ENCODE measurements at regions not wholly inside any gene's neighbourhood (a gene's known extent, or its start where the extent isn't known, plus 50 kb on each side); places are given as distances from the start of the nearest gene placed in this dataset.

GRCh38 chr9:107972346-107972745 lies 482.8 kb upstream of the KLF4 start:
- Histone ChIP-seq H3K4me3 (ENCODE audit: low read depth, low read length) (no peak overlapping the region), H3K14ac (ENCODE audit: low read length) (no peak overlapping the region), H4K91ac (ENCODE audit: low read depth, low read length) (no peak overlapping the region), H2BK120ac (ENCODE audit: insufficient read depth, low read length, poor library complexity) (no peak overlapping the region), H2AK5ac (ENCODE audit: low read length) (no peak overlapping the region), H2BK5ac (ENCODE audit: low read depth, low read length, poor library complexity) (no peak overlapping the region), H3K18ac (ENCODE audit: low read length) (no peak overlapping the region), H3K9me3 (ENCODE audit: insufficient read depth, low read depth, low read length) (no peaks in the 10 kb centered on the region), H4K8ac (ENCODE audit: low read depth, low read length) (no peak overlapping the region), H3K4ac (ENCODE audit: low read depth, low read length) (no peak overlapping the region), H3K27ac (ENCODE audit: low read depth, low read length) (no peak overlapping the region), H3K27me3 (ENCODE audit: insufficient read depth, low read length) (no peaks in the 10 kb centered on the region), H4K12ac (ENCODE audit: low read depth, low read length) (no peak overlapping the region), H3K36me3 (ENCODE audit: control insufficient read depth in 1 of 2, insufficient read depth in 2 of 2, low read length in 2 of 2) (no peaks in the 10 kb centered on the region), H3K23ac (ENCODE audit: low read length) (no peak overlapping the region), H2AFZ (ENCODE audit: insufficient read depth, low read length, poor library complexity) (no peak overlapping the region), H2BK12ac (ENCODE audit: low read length) (no peak overlapping the region), H3K4me2 (ENCODE audit: low read length) (no peak overlapping the region), H3K9ac (ENCODE audit: low read length) (no peak overlapping the region), H3K4me1 (ENCODE audit: control insufficient read depth in 1 of 2, insufficient read depth in 2 of 2, low read length in 2 of 2) (no peaks in the 10 kb centered on the region), H3K79me2 (ENCODE audit: control insufficient read depth, insufficient read depth, low read length, poor library complexity) (no peaks in the 10 kb centered on the region), H3K79me1 (ENCODE audit: low read length) (no peaks in the 10 kb centered on the region)
- DNase-seq: no peak
- no CpG with 5 or more reads among the region's 7 CpGs for WGBS (ENCODE audit: extremely low coverage, insufficient coverage, insufficient read length)

GRCh38 chr9:107971241-107971640 lies 481.7 kb upstream of the KLF4 start:
- Histone ChIP-seq H3K18ac (ENCODE audit: low read length) (no peak overlapping the region), H2BK5ac (ENCODE audit: low read depth, low read length, poor library complexity) (no peak overlapping the region), H3K9me3 (ENCODE audit: insufficient read depth, low read depth, low read length) (no peaks in the 10 kb centered on the region), H3K9ac (ENCODE audit: low read length) (no peak overlapping the region), H2BK12ac (ENCODE audit: low read length) (no peak overlapping the region), H3K4me2 (ENCODE audit: low read length) (no peak overlapping the region), H3K4me1 (ENCODE audit: control insufficient read depth in 1 of 2, insufficient read depth in 2 of 2, low read length in 2 of 2) (no peaks in the 10 kb centered on the region), H3K4ac (ENCODE audit: low read depth, low read length) (no peak overlapping the region), H4K8ac (ENCODE audit: low read depth, low read length) (no peak overlapping the region), H2AFZ (ENCODE audit: insufficient read depth, low read length, poor library complexity) (no peak overlapping the region), H2AK5ac (ENCODE audit: low read length) (no peak overlapping the region), H3K79me1 (ENCODE audit: low read length) (no peaks in the 10 kb centered on the region), H2BK120ac (ENCODE audit: insufficient read depth, low read length, poor library complexity) (no peak overlapping the region), H3K14ac (ENCODE audit: low read length) (no peak overlapping the region), H3K36me3 (ENCODE audit: control insufficient read depth in 1 of 2, insufficient read depth in 2 of 2, low read length in 2 of 2) (no peaks in the 10 kb centered on the region), H4K12ac (ENCODE audit: low read depth, low read length) (no peak overlapping the region), H3K4me3 (ENCODE audit: low read depth, low read length) (no peak overlapping the region), H3K27me3 (ENCODE audit: insufficient read depth, low read length) (no peaks in the 10 kb centered on the region), H3K23ac (ENCODE audit: low read length) (no peak overlapping the region), H3K27ac (ENCODE audit: low read depth, low read length) (no peak overlapping the region), H3K79me2 (ENCODE audit: control insufficient read depth, insufficient read depth, low read length, poor library complexity) (no peaks in the 10 kb centered on the region), H4K91ac (ENCODE audit: low read depth, low read length) (no peak overlapping the region)
- no peak for DNase-seq

GRCh38 chr9:107970726-107971125 lies 481.2 kb upstream of the KLF4 start:
- Histone ChIP-seq H2BK120ac (ENCODE audit: insufficient read depth, low read length, poor library complexity) (no peak overlapping the region), H3K14ac (ENCODE audit: low read length) (no peak overlapping the region), H2AFZ (ENCODE audit: insufficient read depth, low read length, poor library complexity) (no peak overlapping the region), H3K18ac (ENCODE audit: low read length) (no peak overlapping the region), H3K79me2 (ENCODE audit: control insufficient read depth, insufficient read depth, low read length, poor library complexity) (no peaks in the 10 kb centered on the region), H4K91ac (ENCODE audit: low read depth, low read length) (no peak overlapping the region), H4K12ac (ENCODE audit: low read depth, low read length) (no peak overlapping the region), H3K36me3 (ENCODE audit: control insufficient read depth in 1 of 2, insufficient read depth in 2 of 2, low read length in 2 of 2) (no peaks in the 10 kb centered on the region), H3K9me3 (ENCODE audit: insufficient read depth, low read depth, low read length) (no peaks in the 10 kb centered on the region), H3K27me3 (ENCODE audit: insufficient read depth, low read length) (no peaks in the 10 kb centered on the region), H2BK12ac (ENCODE audit: low read length) (no peak overlapping the region), H3K4ac (ENCODE audit: low read depth, low read length) (no peak overlapping the region), H3K4me3 (ENCODE audit: low read depth, low read length) (no peak overlapping the region), H3K4me2 (ENCODE audit: low read length) (no peak overlapping the region), H3K4me1 (ENCODE audit: control insufficient read depth in 1 of 2, insufficient read depth in 2 of 2, low read length in 2 of 2) (no peaks in the 10 kb centered on the region), H4K8ac (ENCODE audit: low read depth, low read length) (no peak overlapping the region), H2AK5ac (ENCODE audit: low read length) (no peak overlapping the region), H3K27ac (ENCODE audit: low read depth, low read length) (no peak overlapping the region), H2BK5ac (ENCODE audit: low read depth, low read length, poor library complexity) (no peak overlapping the region), H3K23ac (ENCODE audit: low read length) (no peak overlapping the region), H3K79me1 (ENCODE audit: low read length) (no peaks in the 10 kb centered on the region), H3K9ac (ENCODE audit: low read length) (no peak overlapping the region)
- no CpG with 5 or more reads among the region's 5 CpGs for WGBS (ENCODE audit: extremely low coverage, insufficient coverage, insufficient read length)
- no peak for DNase-seq

- Histone ChIP-seq H3K23ac (ENCODE audit: low read length) (no peak overlapping the region), H3K9ac (ENCODE audit: low read length) (no peak overlapping the region), H3K4me2 (ENCODE audit: low read length) (no peak overlapping the region), H3K4me1 (ENCODE audit: control insufficient read depth in 1 of 2, insufficient read depth in 2 of 2, low read length in 2 of 2) (no peaks in the 10 kb centered on the region), H3K27me3 (ENCODE audit: insufficient read depth, low read length) (no peaks in the 10 kb centered on the region), H4K12ac (ENCODE audit: low read depth, low read length) (no peak overlapping the region), H2AK5ac (ENCODE audit: low read length) (no peak overlapping the region), H2AFZ (ENCODE audit: insufficient read depth, low read length, poor library complexity) (no peak overlapping the region), H3K14ac (ENCODE audit: low read length) (no peak overlapping the region), H3K79me2 (ENCODE audit: control insufficient read depth, insufficient read depth, low read length, poor library complexity) (no peaks in the 10 kb centered on the region), H2BK12ac (ENCODE audit: low read length) (no peak overlapping the region), H3K4me3 (ENCODE audit: low read depth, low read length) (no peak overlapping the region), H3K79me1 (ENCODE audit: low read length) (no peaks in the 10 kb centered on the region), H4K91ac (ENCODE audit: low read depth, low read length) (no peak overlapping the region), H2BK5ac (ENCODE audit: low read depth, low read length, poor library complexity) (no peak overlapping the region), H4K8ac (ENCODE audit: low read depth, low read length) (no peak overlapping the region), H3K9me3 (ENCODE audit: insufficient read depth, low read depth, low read length) (no peaks in the 10 kb centered on the region), H2BK120ac (ENCODE audit: insufficient read depth, low read length, poor library complexity) (no peak overlapping the region), H3K27ac (ENCODE audit: low read depth, low read length) (no peak overlapping the region), H3K36me3 (ENCODE audit: control insufficient read depth in 1 of 2, insufficient read depth in 2 of 2, low read length in 2 of 2) (no peaks in the 10 kb centered on the region), H3K18ac (ENCODE audit: low read length) (no peak overlapping the region), H3K4ac (ENCODE audit: low read depth, low read length) (no peak overlapping the region)
- DNase-seq: peak in 1 of 2 donors; percentile 22
- no CpG with 5 or more reads among the region's 8 CpGs for WGBS (ENCODE audit: extremely low coverage, insufficient coverage, insufficient read length)
Observed at GRCh38 chr9:107969727-107970126, 480.2 kb upstream of the KLF4 start.
